Subcutaneous abdominal adipose tissue (tissue), 5 donors: ENCODE measurements at regions not wholly inside any gene's neighbourhood (a gene's known extent, or its start where the extent isn't known, plus 50 kb on each side); places are given as distances from the start of the nearest gene placed in this dataset.

Experiments used
- H3K27ac ChIP-seq: one replicate; pipeline ENCODE4 v1.7.0; 2013; ENCODE audit warnings: low read depth, mild to moderate bottlenecking, inconsistent platforms, low read length, moderate library complexity
- H3K27me3 ChIP-seq, 5 donors: one replicate each; pipeline ENCODE4 v1.7.0; 2013; ENCODE audit warnings: low read length in 5 of 5, inconsistent platforms in 1 of 5; ENCODE audit not compliant: control insufficient read depth in 5 of 5, insufficient read depth in 4 of 5
- H3K36me3 ChIP-seq, 5 donors: one replicate each; pipeline ENCODE4 v1.7.0; 2013; ENCODE audit warnings: low read length in 5 of 5; ENCODE audit not compliant: control insufficient read depth in 5 of 5, insufficient read depth in 5 of 5
- H3K4me1 ChIP-seq, 5 donors: one replicate each; pipeline ENCODE4 v1.7.0; 2013; ENCODE audit warnings: low read length in 5 of 5, mild to moderate bottlenecking in 3 of 5, moderate library complexity in 1 of 5; ENCODE audit not compliant: control insufficient read depth in 5 of 5, insufficient read depth in 5 of 5
- H3K4me3 ChIP-seq, 5 donors: one replicate each; pipeline ENCODE4 v1.7.0; 2013; ENCODE audit warnings: low read length in 5 of 5, low read depth in 1 of 5
- H3K9ac ChIP-seq, 5 donors: one replicate each; pipeline ENCODE4 v1.7.0; 2013; ENCODE audit warnings: low read length in 5 of 5, mild to moderate bottlenecking in 4 of 5, moderate library complexity in 3 of 5
- H3K9me3 ChIP-seq, 5 donors: one replicate each; pipeline ENCODE4 v1.7.0; 2013; ENCODE audit warnings: low read length in 5 of 5; ENCODE audit not compliant: control insufficient read depth in 5 of 5
- donor health status: healthy.
- donor health status: healthy.
- donor health status: healthy.
- donor health status: healthy.
- donor health status: healthy.

DNA sequence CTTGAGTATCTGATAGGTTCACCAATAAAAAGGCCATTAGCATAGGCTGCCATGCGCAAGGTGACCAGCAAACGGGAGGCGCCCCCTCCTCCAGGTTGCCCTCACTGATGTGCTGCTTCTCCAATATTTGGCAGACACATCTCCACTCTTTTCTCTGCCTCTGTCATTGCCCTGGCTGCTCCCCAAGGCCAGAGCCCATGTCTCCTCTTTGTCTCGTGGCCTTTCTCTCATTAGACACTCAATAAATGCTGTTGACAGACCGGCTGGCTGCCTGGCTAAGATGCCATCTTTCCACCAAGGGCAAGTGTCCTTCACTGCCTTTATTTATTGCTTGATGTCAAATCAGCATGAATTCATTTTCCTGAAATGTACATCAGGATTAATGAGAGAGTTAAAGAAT lies 404.0 kb upstream of the KIF2A start:
- no peak overlapping the region for H3K9ac ChIP-seq
- no peaks in the 10 kb centered on the region for H3K36me3 ChIP-seq
- no peaks in the 10 kb centered on the region for H3K4me1 ChIP-seq
- no peak overlapping the region for H3K27ac ChIP-seq
- no peaks in the 10 kb centered on the region for H3K27me3 ChIP-seq
- no peak overlapping the region for H3K4me3 ChIP-seq
- H3K9me3 ChIP-seq, result no peaks in the 10 kb centered on the region

DNA sequence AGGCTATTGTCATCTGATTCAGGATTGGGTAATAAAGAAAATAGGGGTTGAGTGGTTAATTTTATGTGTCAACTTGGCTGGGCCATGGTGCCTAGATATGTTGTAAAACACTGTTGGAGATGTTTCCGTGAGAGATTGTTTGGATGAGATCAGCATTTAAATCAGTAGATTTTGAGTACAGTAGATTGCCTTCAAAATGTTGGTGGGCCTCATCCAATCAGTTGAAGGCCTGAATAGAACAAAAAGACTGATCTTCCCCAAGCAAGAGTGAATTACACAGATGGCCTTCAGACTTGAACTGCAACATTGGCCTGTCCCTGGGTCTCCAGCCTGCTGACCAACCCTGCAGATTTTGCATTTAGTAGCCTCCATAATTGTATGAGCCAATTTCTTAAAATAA lies 401.3 kb upstream of the KIF2A start:
- H3K27ac ChIP-seq, result no peak overlapping the region
- H3K36me3 ChIP-seq, result no peaks in the 10 kb centered on the region
- H3K4me1 ChIP-seq, result no peaks in the 10 kb centered on the region
- no peak overlapping the region for H3K4me3 ChIP-seq
- H3K9ac ChIP-seq, result no peak overlapping the region
- H3K9me3 ChIP-seq, result no peaks in the 10 kb centered on the region
- H3K27me3 ChIP-seq, result no peaks in the 10 kb centered on the region

DNA sequence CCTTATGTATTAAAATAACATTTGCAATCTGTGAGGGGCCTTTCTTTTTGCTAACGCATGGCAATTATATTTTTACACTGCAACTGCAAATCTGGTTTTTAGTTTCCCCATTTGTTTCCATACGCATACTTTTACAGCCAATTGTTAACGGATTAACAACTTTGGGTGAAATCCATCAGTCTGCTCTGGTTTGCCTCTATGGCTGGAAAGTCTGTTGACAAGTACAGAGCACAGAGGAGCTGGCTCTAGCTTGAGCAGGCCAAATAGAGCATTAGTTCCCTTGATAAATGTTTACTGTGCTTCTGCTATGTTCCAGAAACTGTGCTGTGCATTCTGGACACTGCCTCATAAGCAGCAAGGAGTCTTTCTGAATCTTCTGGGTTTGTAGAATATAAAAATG lies 400.4 kb upstream of the KIF2A start:
- H3K36me3 ChIP-seq, result no peaks in the 10 kb centered on the region
- no peak overlapping the region for H3K4me3 ChIP-seq
- no peak overlapping the region for H3K9ac ChIP-seq
- H3K27me3 ChIP-seq, result no peaks in the 10 kb centered on the region
- no peaks in the 10 kb centered on the region for H3K9me3 ChIP-seq
- H3K27ac ChIP-seq, result no peak overlapping the region
- H3K4me1 ChIP-seq, result no peaks in the 10 kb centered on the region

DNA sequence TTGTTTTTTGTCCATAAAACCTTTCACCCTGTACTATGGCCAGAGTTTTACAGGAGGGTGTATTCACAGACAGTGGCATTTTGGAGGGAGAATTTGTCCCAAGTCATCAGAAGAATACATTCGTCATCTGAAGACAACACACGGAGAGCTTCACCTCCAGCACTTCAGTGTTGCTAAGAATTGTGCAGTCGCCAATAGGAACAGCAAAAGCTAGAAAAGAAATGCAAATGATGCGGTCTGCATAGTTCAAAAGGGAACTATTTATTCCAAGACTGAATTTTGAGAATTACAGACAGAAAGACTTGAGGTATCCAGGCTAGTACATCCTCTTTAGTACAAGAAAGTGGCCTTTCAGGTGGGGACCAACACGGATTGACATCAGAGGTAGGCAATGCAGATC lies 399.2 kb upstream of the KIF2A start:
- H3K9ac ChIP-seq, result no peak overlapping the region
- no peaks in the 10 kb centered on the region for H3K4me1 ChIP-seq
- H3K27me3 ChIP-seq, result no peaks in the 10 kb centered on the region
- H3K4me3 ChIP-seq, result no peak overlapping the region
- peaks cover 0 to 4% (median under 1%) of the 10 kb centered on the region in 5 donors for H3K9me3 ChIP-seq
- H3K36me3 ChIP-seq, result no peaks in the 10 kb centered on the region
- no peak overlapping the region for H3K27ac ChIP-seq

DNA sequence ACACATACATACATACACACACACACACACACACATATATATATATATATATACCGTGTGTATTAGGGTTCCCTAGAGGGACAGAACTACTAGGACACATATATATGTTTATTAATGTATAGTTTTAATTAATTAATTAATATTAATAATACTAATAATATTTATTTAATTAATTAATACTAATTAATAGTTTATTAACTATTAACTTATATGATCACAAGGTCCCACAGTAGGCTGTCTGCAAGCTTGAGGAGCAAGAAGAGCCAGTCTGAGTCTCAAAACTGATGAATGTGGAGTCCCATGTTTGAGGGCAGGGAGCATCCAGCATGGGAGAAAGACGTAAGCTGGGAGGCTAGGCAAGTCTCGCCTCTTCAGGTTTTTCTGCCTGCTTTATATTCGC lies 398.0 kb upstream of the KIF2A start:
- no peaks in the 10 kb centered on the region for H3K27me3 ChIP-seq
- H3K9me3 ChIP-seq, result peaks cover 2 to 15% (median 10%) of the 10 kb centered on the region in 5 donors

DNA sequence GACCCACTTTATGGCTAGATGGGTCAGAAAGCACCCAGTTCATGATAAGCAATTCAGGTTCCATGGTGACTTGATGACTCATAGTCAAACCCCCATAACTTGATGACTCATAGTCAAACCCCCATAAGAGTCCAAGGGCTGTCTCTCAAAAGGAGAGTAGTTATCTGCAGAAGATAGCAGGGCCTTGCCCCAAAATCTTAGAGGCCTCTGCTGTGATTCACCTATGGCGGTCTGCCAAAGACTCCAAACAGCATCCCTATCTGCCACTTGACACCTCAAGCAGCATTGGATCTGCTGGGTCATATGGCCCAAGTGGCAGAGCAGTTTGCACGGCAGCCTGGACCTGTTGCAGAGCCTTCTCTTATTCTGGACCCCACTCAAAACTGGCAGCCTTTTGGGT lies 395.2 kb upstream of the KIF2A start:
- H3K4me1 ChIP-seq, result no peaks in the 10 kb centered on the region
- H3K4me3 ChIP-seq, result no peak overlapping the region
- H3K27me3 ChIP-seq, result no peaks in the 10 kb centered on the region
- H3K36me3 ChIP-seq, result no peaks in the 10 kb centered on the region
- peaks cover 2 to 16% (median 15%) of the 10 kb centered on the region in 5 donors for H3K9me3 ChIP-seq
- H3K27ac ChIP-seq, result no peak overlapping the region
- no peak overlapping the region for H3K9ac ChIP-seq

More for the DNA sequence above, 398.0 kb upstream of the KIF2A start:
- Histone ChIP-seq H3K9ac (no peak overlapping the region), H3K36me3 (no peaks in the 10 kb centered on the region), H3K27ac (no peak overlapping the region), H3K4me1 (no peaks in the 10 kb centered on the region), H3K4me3 (no peak overlapping the region)

DNA sequence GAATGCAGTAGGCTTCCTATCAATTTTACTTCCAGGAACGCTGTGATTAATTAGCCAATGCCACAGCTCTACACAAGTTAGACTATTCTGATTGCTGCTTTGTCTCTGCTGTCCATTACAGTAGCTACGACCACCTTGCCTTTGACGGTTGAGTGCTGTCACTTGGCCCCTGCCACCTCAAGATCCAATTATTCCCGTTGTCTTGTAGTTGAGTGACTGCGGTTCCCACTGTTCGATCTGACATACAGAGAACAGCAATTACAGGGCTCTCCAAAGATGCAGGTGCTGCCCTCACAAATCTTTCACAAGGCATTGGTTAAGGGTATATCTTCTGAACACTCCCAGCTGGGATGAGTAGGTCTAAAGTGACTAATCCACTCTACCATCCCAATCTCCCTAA lies 393.4 kb upstream of the KIF2A start:
- no peaks in the 10 kb centered on the region for H3K36me3 ChIP-seq
- H3K9me3 ChIP-seq, result peaks cover 2 to 16% (median 15%) of the 10 kb centered on the region in 5 donors
- H3K27ac ChIP-seq, result no peak overlapping the region
- H3K9ac ChIP-seq, result no peak overlapping the region
- no peaks in the 10 kb centered on the region for H3K4me1 ChIP-seq
- H3K27me3 ChIP-seq, result no peaks in the 10 kb centered on the region
- H3K4me3 ChIP-seq, result peak overlapping the region in 2 of 5 donors; percentile 11 to 50

DNA sequence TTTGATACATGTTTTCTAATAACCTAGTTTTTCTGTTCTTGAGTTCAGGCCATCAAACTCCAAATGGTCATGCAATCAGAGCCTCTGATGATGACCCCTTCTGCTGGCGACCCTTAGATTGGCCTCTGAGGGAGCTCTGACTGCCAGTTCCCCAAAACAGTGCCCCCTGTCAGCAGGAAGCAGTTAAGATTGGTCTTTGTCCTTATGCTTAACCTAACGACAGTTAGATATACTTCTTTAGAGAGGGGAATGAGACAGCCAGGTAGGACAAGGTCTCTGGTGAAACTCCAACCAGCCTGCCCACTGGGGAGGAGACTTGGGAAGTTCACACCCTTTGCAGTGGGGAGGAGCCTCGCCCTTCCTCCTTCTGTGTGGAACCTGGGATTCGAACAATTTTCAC lies 390.4 kb upstream of the KIF2A start:
- H3K27ac ChIP-seq, result no peak overlapping the region
- H3K27me3 ChIP-seq, result no peaks in the 10 kb centered on the region

DNA sequence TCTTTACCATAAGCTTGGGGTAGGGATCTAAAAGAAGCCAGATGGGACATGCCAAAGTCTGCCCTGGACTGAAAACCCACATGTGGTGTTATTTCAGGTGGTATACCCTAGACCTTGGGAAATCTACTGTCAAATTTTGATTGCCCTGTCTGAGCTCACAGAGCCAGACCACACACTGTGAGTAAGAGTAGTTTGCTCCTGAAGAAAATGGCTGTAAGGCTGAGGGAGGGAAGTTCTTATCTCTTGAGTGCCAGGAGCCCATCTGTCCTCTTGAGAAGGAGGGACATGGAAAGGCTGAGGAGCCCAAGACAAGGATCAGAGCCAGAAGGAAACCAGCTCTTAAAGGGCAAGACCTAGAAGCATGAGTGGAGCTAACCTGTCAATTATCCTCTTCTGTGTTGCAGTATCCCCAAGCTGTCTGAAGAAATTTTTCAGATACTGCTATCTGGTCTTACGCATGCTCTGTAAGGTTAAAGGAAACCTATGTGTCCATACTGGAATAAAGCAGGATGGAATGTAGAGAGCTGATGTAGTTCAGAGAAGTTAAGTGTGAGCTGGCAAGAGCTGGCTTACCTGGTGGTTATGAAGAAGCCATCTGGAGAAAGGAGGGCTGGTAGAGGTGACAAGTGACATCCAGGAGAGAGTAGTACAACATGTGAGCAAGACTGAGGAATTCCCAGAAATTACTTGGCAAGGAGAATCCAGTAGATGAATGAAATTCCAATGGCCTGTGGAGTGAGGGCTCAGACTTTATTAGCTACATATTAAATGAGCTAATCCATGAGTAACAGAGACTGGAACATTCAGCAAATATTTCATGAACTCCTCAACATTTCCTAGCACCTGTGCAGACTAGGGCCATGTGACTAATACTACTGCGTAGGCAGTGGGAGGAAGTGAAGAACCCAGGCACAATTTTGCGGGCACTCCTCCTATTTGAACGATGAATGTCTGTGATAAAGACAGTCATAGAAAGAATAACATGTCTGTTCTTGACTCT lies 389.1 kb upstream of the KIF2A start:
- Histone ChIP-seq H3K4me3 (no peak overlapping the region), H3K4me1 (no peaks in the 10 kb centered on the region), H3K27me3 (no peaks in the 10 kb centered on the region), H3K9ac (no peak overlapping the region), H3K27ac (no peak overlapping the region), H3K36me3 (no peaks in the 10 kb centered on the region), H3K9me3 (peaks cover 0 to 16% (median 10%) of the 10 kb centered on the region in 5 donors)

More for the DNA sequence above, 390.4 kb upstream of the KIF2A start:
- Histone ChIP-seq H3K9me3 (peaks cover 2 to 16% (median 15%) of the 10 kb centered on the region in 5 donors), H3K4me1 (no peaks in the 10 kb centered on the region), H3K36me3 (no peaks in the 10 kb centered on the region), H3K4me3 (no peak overlapping the region), H3K9ac (no peak overlapping the region)

DNA sequence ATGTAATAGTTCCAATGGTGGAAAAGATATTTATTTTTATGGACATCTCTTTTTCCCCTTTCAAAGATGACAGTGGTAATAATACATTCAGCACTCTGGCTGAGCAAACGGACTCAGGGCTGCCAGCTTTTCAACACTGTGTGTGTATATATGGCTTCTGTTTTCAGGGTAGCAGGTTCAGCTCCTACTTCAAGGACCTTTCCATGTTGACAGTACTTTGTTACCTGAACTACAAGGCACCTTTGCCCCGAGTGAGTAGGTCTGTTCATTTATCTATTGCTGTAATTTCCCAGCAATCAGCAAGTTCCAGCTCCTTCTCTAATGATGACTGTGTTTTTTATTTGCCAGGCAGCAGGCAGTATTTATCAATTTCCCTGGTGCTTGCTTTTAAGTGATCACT lies 387.4 kb upstream of the KIF2A start:
- Histone ChIP-seq H3K4me3 (no peak overlapping the region), H3K27me3 (no peaks in the 10 kb centered on the region), H3K27ac (no peak overlapping the region), H3K9me3 (peaks cover 0 to 2% (median 0%) of the 10 kb centered on the region in 5 donors), H3K4me1 (no peaks in the 10 kb centered on the region), H3K9ac (no peak overlapping the region), H3K36me3 (no peaks in the 10 kb centered on the region)
